Prostate gland (tissue), 2 donors: ENCODE measurements at regions not wholly inside any gene's neighbourhood (a gene's known extent, or its start where the extent isn't known, plus 50 kb on each side); places are given as distances from the start of the nearest gene placed in this dataset.
"Not testable (repeated sequence)": the region's sequence is repeated elsewhere in the genome, so short reads cannot be mapped to it uniquely, and the experiment has no call there.

Experiments used
- DNase-seq: peaks from one replicate; pipeline ENCODE4 v3.0.0-alpha.2; 2019; ENCODE audit warnings: low spot score
- H3K27ac ChIP-seq, 2 donors: fragments of 200-600 bp; sonication (generic); 2 replicates each; pipeline ENCODE4 v1.5.1; 2017 to 2019
- H3K27me3 ChIP-seq: fragments of 200-600 bp; sonication (generic); replicated peaks from 2 replicates; pipeline ENCODE4 v1.5.1; 2019; ENCODE audit not compliant: insufficient read depth
- H3K36me3 ChIP-seq, 2 donors: fragments of 200-600 bp; sonication (generic); 1 replicate in 1 of 2; 2 replicates in 1 of 2; pipeline versions ENCODE4 v1.5.1 to v1.8.1; 2017 to 2019
- H3K4me1 ChIP-seq: fragments of 200-600 bp; sonication (generic); replicated peaks from 2 replicates; pipeline ENCODE4 v1.5.1; 2019
- H3K4me3 ChIP-seq, 2 donors: fragments of 200-600 bp; sonication (generic); 2 replicates each; pipeline ENCODE4 v1.5.1; 2017 to 2019
- H3K9me3 ChIP-seq: fragments of 200-600 bp; sonication (generic); 2 replicates; pipeline ENCODE4 v1.5.1; 2017
- POLR2A ChIP-seq: fragments of 450-650 bp; IDR thresholded peaks from one replicate; pipeline ENCODE4 v1.6.1; 2016; ENCODE audit warnings: antibody characterized with exemption, mild to moderate bottlenecking
- POLR2AphosphoS5 ChIP-seq: sonication (generic); formaldehyde crosslinking; IDR thresholded peaks from one replicate; pipeline ENCODE4 v1.6.1; 2017; ENCODE audit warnings: antibody characterized with exemption
- WGBS: methylation state at CpG from one replicate; pipeline ENCODE4 v1.1.5; 2018; 5-methylcytosine and 5-hydroxymethylcytosine counted together
- intact Hi-C: fragments of 100-400 bp; cut with DNase I; formaldehyde crosslinking; loops from one replicate; pipeline ENCODE4 v1.14.2; 2022
- TF ChIP-seq, protein P1 (sequence below), 4 experiments: fragments of 200-600 bp in 2 of 4; fragments of 450-650 bp in 2 of 4; sonication (generic) in 2 of 4; IDR thresholded peaks; 1 replicate in 3 of 4; 2 replicates in 1 of 4; pipeline ENCODE4 v1.5.1; 2016 to 2019; ENCODE audit warnings: antibody characterized with exemption in 4 of 4, mild to moderate bottlenecking in 2 of 4, moderate library complexity in 2 of 4

DNA sequence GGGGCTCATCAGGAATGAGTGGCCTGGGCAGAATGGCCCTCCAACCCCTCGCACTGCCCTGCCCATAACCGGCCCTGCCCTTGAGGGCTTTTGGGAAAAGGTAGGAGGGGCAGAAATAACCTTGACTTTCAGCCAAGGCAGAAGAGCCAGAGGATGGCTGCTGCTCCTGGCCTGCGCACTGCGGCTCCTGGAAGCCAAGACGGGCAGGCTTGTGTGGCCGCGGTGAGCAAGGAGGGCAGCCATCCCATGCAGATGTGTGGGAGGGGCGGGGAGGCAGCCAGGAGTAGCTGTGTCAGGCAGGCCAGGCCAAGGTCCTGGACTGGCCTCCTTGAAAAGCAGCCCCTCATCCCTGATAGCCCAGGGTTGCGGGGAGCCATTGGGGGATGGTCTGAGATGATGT is 57.6 kb upstream of the URI1 start:
- Histone ChIP-seq H3K27ac (no peak overlapping the region), H3K4me1 (no peaks in the 10 kb centered on the region), H3K4me3 (no peak overlapping the region), H3K27me3 (peaks cover 8% of the 10 kb centered on the region), H3K9me3 (no peaks in the 10 kb centered on the region), H3K36me3 (no peaks in the 10 kb centered on the region)
- DNase-seq, result no peak
- WGBS, result 96% methylated on average over 4 of the region's 9 CpGs
- intact Hi-C loops, result no loop called here
- TF ChIP-seq, protein P1, sequence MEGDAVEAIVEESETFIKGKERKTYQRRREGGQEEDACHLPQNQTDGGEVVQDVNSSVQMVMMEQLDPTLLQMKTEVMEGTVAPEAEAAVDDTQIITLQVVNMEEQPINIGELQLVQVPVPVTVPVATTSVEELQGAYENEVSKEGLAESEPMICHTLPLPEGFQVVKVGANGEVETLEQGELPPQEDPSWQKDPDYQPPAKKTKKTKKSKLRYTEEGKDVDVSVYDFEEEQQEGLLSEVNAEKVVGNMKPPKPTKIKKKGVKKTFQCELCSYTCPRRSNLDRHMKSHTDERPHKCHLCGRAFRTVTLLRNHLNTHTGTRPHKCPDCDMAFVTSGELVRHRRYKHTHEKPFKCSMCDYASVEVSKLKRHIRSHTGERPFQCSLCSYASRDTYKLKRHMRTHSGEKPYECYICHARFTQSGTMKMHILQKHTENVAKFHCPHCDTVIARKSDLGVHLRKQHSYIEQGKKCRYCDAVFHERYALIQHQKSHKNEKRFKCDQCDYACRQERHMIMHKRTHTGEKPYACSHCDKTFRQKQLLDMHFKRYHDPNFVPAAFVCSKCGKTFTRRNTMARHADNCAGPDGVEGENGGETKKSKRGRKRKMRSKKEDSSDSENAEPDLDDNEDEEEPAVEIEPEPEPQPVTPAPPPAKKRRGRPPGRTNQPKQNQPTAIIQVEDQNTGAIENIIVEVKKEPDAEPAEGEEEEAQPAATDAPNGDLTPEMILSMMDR (IDR thresholded peaks at IDR 0.05), result no peak
- TF ChIP-seq POLR2AphosphoS5, result no peak
- no peak for TF ChIP-seq POLR2A

DNA sequence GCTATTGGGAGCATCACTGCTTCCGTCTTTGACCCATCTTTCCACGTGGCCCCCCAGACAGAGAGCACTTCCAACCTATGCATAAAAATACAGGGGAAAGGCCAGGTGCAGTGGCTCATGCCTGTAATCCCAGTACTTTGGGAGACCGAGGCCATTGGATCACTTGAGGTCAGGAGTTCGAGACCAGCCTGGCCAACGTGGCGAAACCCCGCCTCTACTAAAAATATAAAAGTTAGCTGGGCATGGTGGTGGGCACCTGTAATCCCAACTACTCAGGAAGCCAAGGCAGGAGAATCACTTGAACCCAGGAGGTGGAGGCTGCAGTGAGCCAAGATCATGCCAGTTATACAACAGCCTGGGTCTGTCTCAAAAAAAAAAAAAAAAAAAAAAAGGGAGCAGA is 55.9 kb upstream of the URI1 start:
- H3K36me3 ChIP-seq, H3K27me3 ChIP-seq, H3K9me3 ChIP-seq, intact Hi-C loops, H3K27ac ChIP-seq, DNase-seq, H3K4me1 ChIP-seq, H3K4me3 ChIP-seq: not testable (repeated sequence)
- WGBS, result 86% methylated on average over 7 of the region's 7 CpGs

DNA sequence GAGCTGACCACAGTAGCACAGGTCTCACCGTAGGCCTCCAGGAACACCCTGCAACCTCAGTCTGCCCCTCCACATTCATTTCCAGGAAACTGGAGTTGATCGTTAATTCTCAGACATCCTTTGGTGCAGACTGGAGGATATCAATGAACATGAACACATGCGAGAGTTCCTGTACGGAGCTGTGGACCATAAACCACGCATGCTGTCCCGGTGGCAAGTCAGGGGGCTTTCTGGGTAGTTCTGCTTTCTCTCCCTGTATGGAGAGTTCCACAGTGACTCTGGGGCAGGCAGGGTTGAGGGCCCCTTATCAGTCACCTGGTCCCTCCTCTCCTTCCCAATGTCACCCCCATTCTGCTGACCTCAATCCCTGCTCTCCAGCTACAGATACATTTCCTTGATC is 55.5 kb upstream of the URI1 start:
- no peak overlapping the region for H3K27ac ChIP-seq
- no peaks in the 10 kb centered on the region for H3K9me3 ChIP-seq
- H3K4me1 ChIP-seq, result no peaks in the 10 kb centered on the region
- DNase-seq, result no peak
- H3K36me3 ChIP-seq, result no peaks in the 10 kb centered on the region
- TF ChIP-seq POLR2AphosphoS5 (no peak), POLR2A (no peak)
- TF ChIP-seq, protein P1 (IDR thresholded peaks at IDR 0.05), result no peak
- H3K27me3 ChIP-seq, result peaks cover 7% of the 10 kb centered on the region
- H3K4me3 ChIP-seq, result no peak overlapping the region
- WGBS, result 80% methylated on average over 6 of the region's 6 CpGs
- intact Hi-C loops, result no loop called here

DNA sequence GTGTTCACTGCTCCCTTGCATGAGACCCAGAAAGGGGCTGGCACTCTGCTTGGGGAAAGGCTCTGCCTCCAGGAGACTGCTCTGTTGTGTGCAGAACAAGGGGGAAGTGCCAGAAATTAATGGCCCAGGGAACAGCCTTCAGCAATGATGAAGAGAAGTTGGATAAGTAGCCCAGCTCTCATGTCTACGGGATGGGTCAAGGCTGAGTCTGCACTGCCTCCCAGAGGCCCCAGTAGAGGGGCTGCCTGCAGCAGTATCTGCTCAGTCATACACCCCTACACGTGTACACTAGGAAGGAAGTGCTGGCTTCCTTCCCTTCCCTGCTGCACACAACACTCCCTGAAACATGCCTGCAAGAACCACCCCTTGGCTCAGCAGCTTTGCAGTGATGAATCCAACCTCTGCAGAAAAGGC is 54.6 kb upstream of the URI1 start:
- 6% methylated on average over 2 of the region's 2 CpGs for WGBS
- no peak for DNase-seq
- Histone ChIP-seq H3K27ac (no peak overlapping the region), H3K27me3 (peaks cover 3% of the 10 kb centered on the region), H3K36me3 (no peaks in the 10 kb centered on the region), H3K9me3 (no peaks in the 10 kb centered on the region), H3K4me1 (no peaks in the 10 kb centered on the region), H3K4me3 (no peak overlapping the region)
- TF ChIP-seq POLR2AphosphoS5 (no peak), POLR2A (no peak)
- TF ChIP-seq, protein P1 (IDR thresholded peaks at IDR 0.05), result no peak
- intact Hi-C loops, result no loop called here

DNA sequence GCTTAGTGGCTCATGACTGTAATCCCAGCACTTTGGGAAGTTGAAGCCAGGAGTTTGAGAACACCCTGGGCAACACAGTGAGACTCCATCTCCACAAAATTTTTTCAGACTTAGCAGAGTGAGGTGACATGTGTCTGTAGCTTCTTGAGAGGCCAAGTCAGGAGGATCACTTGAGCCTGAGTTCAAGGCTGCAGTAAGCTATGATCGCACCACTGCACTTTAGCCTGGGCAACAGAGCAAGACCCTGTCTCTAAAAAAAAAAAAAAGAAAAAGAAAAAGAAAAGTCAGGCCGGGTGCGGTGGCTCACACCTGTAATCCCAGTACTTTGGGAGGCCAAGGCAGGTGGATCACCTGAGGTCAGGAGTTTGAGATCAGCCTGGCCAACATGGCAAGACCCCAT is 54.0 kb upstream of the URI1 start:
- H3K36me3 ChIP-seq, H3K27ac ChIP-seq, H3K27me3 ChIP-seq, H3K4me1 ChIP-seq, DNase-seq, H3K4me3 ChIP-seq, intact Hi-C loops, H3K9me3 ChIP-seq: not testable (repeated sequence)
- 98% methylated on average over 3 of the region's 3 CpGs for WGBS

DNA sequence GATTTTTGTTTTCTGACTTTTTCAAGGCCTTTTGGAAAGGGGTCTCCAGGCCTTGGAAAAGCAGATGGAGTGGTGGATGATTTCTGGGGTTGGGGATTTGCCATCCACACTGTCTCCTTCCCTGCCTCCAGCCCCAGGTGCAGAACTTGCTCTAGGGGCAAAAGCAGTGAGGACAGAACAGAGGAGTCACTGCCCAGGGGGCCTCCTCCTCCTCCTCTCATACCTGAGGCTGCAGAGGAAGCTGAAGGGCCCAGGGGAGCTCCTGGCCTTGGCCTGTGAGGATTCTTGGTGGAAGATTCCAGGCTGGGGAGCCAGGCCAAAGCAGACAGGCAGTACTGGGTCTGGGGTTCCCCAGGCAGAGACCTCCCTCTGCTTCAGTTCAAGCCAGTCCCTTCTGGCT is 52.3 kb upstream of the URI1 start:
- H3K4me1 ChIP-seq, result no peaks in the 10 kb centered on the region
- H3K27ac ChIP-seq, result no peak overlapping the region
- no peak for TF ChIP-seq POLR2AphosphoS5
- TF ChIP-seq, protein P1 (IDR thresholded peaks at IDR 0.05), result no peak
- no peak for TF ChIP-seq POLR2A
- H3K4me3 ChIP-seq, result no peak overlapping the region
- no peaks in the 10 kb centered on the region for H3K27me3 ChIP-seq
- no peaks in the 10 kb centered on the region for H3K9me3 ChIP-seq
- DNase-seq, result no peak
- intact Hi-C loops, result no loop called here
- no peaks in the 10 kb centered on the region for H3K36me3 ChIP-seq
